ENCODE measurements at regions not wholly inside any gene's neighbourhood (a gene's known extent, or its start where the extent isn't known, plus 50 kb on each side); places are given as distances from the start of the nearest gene placed in this dataset.
"Not testable (repeated sequence)": the region's sequence is repeated elsewhere in the genome, so short reads cannot be mapped to it uniquely, and the experiment has no call there.

DNA sequence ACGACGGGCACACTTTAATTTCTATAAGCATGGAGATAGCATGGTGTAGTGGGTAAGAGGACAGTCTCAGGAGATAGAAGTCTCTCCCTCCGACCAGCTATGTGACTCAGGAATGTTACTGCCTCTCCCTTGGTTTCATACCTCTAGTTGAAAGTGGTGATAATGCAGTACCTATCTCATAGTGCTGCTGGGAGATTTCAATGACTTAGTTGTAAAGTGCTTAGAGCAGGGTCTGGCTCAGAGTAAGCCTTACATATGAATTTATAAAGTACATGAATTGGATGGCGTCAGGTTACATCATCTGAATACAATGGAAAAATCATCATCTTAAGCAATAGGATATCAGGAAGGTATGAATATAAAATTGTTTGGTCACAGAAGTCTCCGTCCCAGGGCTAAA, 952.8 kb upstream of the EDIL3 start:
- H3K9me3 ChIP-seq, result no peaks in the 10 kb centered on the region
- H3K27ac ChIP-seq, result no peak overlapping the region
- TF ChIP-seq, protein P1, sequence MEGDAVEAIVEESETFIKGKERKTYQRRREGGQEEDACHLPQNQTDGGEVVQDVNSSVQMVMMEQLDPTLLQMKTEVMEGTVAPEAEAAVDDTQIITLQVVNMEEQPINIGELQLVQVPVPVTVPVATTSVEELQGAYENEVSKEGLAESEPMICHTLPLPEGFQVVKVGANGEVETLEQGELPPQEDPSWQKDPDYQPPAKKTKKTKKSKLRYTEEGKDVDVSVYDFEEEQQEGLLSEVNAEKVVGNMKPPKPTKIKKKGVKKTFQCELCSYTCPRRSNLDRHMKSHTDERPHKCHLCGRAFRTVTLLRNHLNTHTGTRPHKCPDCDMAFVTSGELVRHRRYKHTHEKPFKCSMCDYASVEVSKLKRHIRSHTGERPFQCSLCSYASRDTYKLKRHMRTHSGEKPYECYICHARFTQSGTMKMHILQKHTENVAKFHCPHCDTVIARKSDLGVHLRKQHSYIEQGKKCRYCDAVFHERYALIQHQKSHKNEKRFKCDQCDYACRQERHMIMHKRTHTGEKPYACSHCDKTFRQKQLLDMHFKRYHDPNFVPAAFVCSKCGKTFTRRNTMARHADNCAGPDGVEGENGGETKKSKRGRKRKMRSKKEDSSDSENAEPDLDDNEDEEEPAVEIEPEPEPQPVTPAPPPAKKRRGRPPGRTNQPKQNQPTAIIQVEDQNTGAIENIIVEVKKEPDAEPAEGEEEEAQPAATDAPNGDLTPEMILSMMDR (IDR thresholded peaks at IDR 0.05), result no peak
- intact Hi-C loops (cut with DNase I), result no loop called here
- H3K36me3 ChIP-seq, result no peaks in the 10 kb centered on the region
- H3K27me3 ChIP-seq, result no peaks in the 10 kb centered on the region
- no peak overlapping the region for H3K4me3 ChIP-seq
- DNase-seq (ENCODE audit: low spot score in 2 of 2), result no peak
- no peaks in the 10 kb centered on the region for H3K4me1 ChIP-seq

GRCh38 chr5:85340790-85341189, 956.1 kb upstream of the EDIL3 start:
- TF ChIP-seq, protein P1 (IDR thresholded peaks at IDR 0.05), result no peak
- intact Hi-C loops (cut with DNase I), result no loop called here
- Histone ChIP-seq H3K4me1 (no peaks in the 10 kb centered on the region), H3K9me3 (no peaks in the 10 kb centered on the region), H3K4me3 (no peak overlapping the region), H3K27me3 (no peaks in the 10 kb centered on the region), H3K36me3 (no peaks in the 10 kb centered on the region), H3K27ac (no peak overlapping the region)
- DNase-seq (ENCODE audit: low spot score in 2 of 2), result no peak

DNA sequence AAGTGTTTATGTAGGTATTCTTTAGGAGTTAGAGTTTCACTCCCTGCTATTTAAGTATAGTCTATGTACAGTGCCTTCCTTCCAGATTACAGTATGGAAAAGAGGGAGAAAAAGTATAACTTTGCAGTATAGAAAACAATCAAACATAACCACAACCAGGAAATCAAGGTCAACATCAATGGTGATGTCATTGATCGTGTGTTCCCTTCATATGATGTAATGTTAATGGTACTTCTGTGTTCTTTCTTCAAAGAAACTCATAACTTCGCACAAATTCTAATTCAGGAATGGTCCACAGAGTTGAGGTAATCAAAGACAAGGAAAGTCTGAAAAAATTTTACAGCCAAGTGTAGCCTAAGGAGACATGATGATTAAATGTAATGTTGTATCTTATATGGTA, 961.1 kb upstream of the EDIL3 start:
- no peaks in the 10 kb centered on the region for H3K36me3 ChIP-seq
- H3K9me3 ChIP-seq, result no peaks in the 10 kb centered on the region
- no peaks in the 10 kb centered on the region for H3K4me1 ChIP-seq
- H3K4me3 ChIP-seq, result no peak overlapping the region
- DNase-seq (ENCODE audit: low spot score in 2 of 2), result no peak
- intact Hi-C loops (cut with DNase I), result no loop called here
- TF ChIP-seq, protein P1 (IDR thresholded peaks at IDR 0.05), result no peak
- H3K27me3 ChIP-seq, result no peaks in the 10 kb centered on the region
- H3K27ac ChIP-seq, result no peak overlapping the region

DNA sequence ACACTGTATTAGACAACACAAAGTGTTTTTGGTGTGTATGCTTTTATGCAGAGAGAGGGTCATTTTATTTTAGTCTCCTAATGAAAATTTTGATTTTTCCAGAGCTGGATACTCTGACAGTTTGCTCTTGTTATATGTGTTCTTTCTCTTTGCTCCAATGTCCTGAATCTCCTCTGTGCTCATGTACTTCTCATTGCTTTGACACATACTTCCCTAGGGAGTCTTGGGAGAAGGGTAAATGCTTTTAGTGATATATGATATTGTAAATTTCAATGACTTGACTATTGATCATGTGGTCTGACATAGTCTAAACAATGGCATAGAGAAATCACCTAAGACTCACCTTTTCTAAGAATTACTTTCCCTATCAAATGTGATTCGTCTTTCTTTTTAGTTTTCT, 972.6 kb upstream of the EDIL3 start:
- no peaks in the 10 kb centered on the region for H3K4me1 ChIP-seq
- no peaks in the 10 kb centered on the region for H3K36me3 ChIP-seq
- no peak overlapping the region for H3K27ac ChIP-seq
- TF ChIP-seq, protein P1 (IDR thresholded peaks at IDR 0.05), result no peak
- DNase-seq (ENCODE audit: low spot score in 2 of 2), result no peak
- no peak overlapping the region for H3K4me3 ChIP-seq
- intact Hi-C loops (cut with DNase I), result no loop called here
- no peaks in the 10 kb centered on the region for H3K9me3 ChIP-seq
- no peaks in the 10 kb centered on the region for H3K27me3 ChIP-seq

DNA sequence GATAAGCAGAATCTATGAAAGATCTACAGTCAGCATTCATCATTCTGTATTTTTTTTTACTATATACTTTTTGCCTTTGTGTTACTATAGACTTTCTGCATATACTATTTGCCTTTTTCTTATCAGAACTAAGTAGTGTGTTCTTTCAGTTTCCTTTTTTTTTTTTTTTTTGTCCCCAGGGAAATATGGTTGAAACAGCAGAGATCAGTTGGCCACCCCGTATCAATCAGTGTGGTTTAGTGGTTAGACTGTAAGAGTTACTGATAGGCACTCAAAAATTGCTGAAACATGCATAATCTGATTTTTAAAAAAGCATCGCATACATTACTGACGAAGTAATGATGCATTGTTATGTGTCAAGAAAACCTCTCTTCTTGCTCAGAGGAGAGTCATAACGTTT, 990.8 kb upstream of the EDIL3 start:
- intact Hi-C loops (cut with DNase I), result no loop called here

GRCh38 chr5:85388770-85389169, 1004.1 kb upstream of the EDIL3 start:
- TF ChIP-seq, protein P1 (IDR thresholded peaks at IDR 0.05), result no peak
- Histone ChIP-seq H3K4me3 (no peak overlapping the region), H3K9me3 (no peaks in the 10 kb centered on the region), H3K27me3 (no peaks in the 10 kb centered on the region), H3K27ac (no peak overlapping the region), H3K4me1 (no peaks in the 10 kb centered on the region), H3K36me3 (no peaks in the 10 kb centered on the region)
- intact Hi-C loops (cut with DNase I), result no loop called here
- DNase-seq (ENCODE audit: low spot score in 2 of 2), result no peak

More for the DNA sequence above, 990.8 kb upstream of the EDIL3 start:
- Histone ChIP-seq H3K27me3 (no peaks in the 10 kb centered on the region), H3K4me1 (no peaks in the 10 kb centered on the region), H3K9me3 (no peaks in the 10 kb centered on the region), H3K4me3 (no peak overlapping the region), H3K27ac (no peak overlapping the region), H3K36me3 (no peaks in the 10 kb centered on the region)
- TF ChIP-seq, protein P1 (IDR thresholded peaks at IDR 0.05), result no peak
- no peak for DNase-seq (ENCODE audit: low spot score in 2 of 2)

DNA sequence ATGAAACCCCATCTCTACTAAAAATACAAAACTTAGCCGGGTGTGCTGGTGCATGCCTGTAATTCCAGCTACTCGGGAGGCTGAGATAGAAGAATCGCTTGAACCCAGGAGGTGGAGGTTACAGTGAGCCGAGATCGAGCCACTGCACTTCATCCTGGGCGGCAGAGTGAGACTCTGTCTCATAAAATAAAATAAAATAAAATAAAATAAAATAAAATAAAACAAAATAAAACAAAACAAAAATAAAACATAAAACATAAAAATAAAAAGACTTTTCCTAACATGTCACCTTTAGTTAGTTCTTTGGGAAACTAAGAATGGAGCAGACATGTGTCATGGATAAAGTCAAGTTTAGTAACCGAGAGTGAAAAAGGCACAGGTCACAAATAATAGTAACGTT, 1007.6 kb upstream of the EDIL3 start:
- H3K27me3 ChIP-seq; H3K4me3 ChIP-seq; intact Hi-C loops (cut with DNase I); H3K9me3 ChIP-seq; H3K36me3 ChIP-seq; DNase-seq (ENCODE audit: low spot score in 2 of 2); H3K4me1 ChIP-seq; H3K27ac ChIP-seq: not testable (repeated sequence)

All from ascending aorta (tissue), 2 donors.